ENCODE measurements at regions not wholly inside any gene's neighbourhood (a gene's known extent, or its start where the extent isn't known, plus 50 kb on each side); places are given as distances from the start of the nearest gene placed in this dataset.

DNA sequence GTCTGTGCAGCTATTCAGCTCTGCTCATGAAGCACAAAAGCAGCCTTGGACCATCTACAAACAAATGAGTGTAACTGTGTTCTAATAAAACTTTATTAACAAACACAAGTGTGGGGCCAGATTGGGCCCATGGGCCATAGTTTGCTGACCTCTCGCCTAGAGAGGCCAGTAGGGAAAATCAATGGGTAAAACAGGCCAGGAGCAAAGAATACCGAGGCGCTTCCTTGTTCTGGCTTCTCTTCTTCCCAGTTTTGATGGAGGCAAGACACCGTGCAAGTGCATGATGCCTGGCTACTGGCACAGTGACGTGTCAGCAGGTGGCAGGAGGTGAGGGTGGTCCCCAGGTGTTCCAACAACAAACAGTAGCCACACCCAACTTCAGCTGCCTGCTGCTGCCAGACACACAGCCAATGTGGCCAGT, 94.3 kb upstream of the SDK1 start:
- WGBS (ENCODE audit: insufficient coverage): 97% methylated on average over 4 of the region's 5 CpGs

DNA sequence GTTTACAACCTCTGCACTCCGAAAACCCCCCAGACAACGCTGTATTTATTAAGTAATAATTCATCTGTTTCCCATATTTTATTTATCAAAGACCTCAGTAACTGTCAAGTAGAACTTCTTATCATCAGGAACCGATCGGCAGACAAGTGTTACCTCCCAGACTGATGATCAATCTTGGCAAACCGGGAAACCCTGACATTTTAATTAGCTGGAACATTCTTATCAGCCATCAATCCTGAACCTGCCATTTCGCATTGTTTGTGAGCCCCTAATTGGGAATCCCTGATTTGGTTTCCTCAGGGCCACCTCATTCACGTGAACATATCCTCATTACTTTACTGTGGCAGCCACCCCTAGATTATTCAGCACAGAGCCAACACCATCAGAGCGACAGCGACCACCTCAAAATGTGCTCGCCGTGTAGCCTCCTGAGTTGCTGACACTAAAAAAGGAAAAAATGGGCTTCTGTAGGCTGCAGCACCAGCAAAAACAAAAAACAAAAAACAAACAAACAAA, 93.6 kb upstream of the SDK1 start:
- POLR2A ChIA-PET: no interaction called here
- H3K36me3 ChIP-seq (ENCODE audit: control insufficient read depth in 4 of 4, insufficient read depth in 4 of 4, low read length in 3 of 4): no peaks in the 10 kb centered on the region
- H3K27me3 ChIP-seq (replicated peaks in 2 of 5; ENCODE audit: control insufficient read depth in 4 of 5, insufficient read depth in 5 of 5, low read length in 4 of 5): no peaks in the 10 kb centered on the region
- peaks cover 0 to 1% (median under 1%) of the 10 kb centered on the region in 4 experiments for H3K4me1 ChIP-seq (ENCODE audit: control extremely low read depth in 1 of 4, control insufficient read depth in 4 of 4, insufficient read depth in 4 of 4, low read length in 3 of 4)
- no peak overlapping the region for H3K27ac ChIP-seq (ENCODE audit: insufficient read depth in 1 of 2, low read depth in 1 of 2, low read length in 2 of 2, poor library complexity in 1 of 2, severe bottlenecking in 2 of 2)
- 72% methylated on average over 6 of the region's 11 CpGs for WGBS (ENCODE audit: insufficient coverage)
- H3K9me3 ChIP-seq (ENCODE audit: control extremely low read depth in 1 of 5, control insufficient read depth in 4 of 5, insufficient read depth in 2 of 5, low read depth in 1 of 5, low read length in 4 of 5): peaks cover 0 to 12% (median 0%) of the 10 kb centered on the region in 5 experiments
- no peak for DNase-seq
- CTCF ChIA-PET: no interaction called here
- no peak overlapping the region for H3K4me3 ChIP-seq (ENCODE audit: control insufficient read depth in 1 of 7, extremely low read depth in 1 of 7, insufficient read depth in 4 of 7, low read depth in 2 of 7, low read length in 6 of 7)

More for the DNA sequence above, 94.3 kb upstream of the SDK1 start:
- Histone ChIP-seq H3K27me3 (replicated peaks in 2 of 5; ENCODE audit: control insufficient read depth in 4 of 5, insufficient read depth in 5 of 5, low read length in 4 of 5) (no peaks in the 10 kb centered on the region), H3K4me3 (ENCODE audit: control insufficient read depth in 1 of 7, extremely low read depth in 1 of 7, insufficient read depth in 4 of 7, low read depth in 2 of 7, low read length in 6 of 7) (no peak overlapping the region), H3K36me3 (ENCODE audit: control insufficient read depth in 4 of 4, insufficient read depth in 4 of 4, low read length in 3 of 4) (no peaks in the 10 kb centered on the region), H3K27ac (ENCODE audit: insufficient read depth in 1 of 2, low read depth in 1 of 2, low read length in 2 of 2, poor library complexity in 1 of 2, severe bottlenecking in 2 of 2) (no peak overlapping the region), H3K4me1 (ENCODE audit: control extremely low read depth in 1 of 4, control insufficient read depth in 4 of 4, insufficient read depth in 4 of 4, low read length in 3 of 4) (peaks cover 0 to 8% (median 2%) of the 10 kb centered on the region in 4 experiments), H3K9me3 (ENCODE audit: control extremely low read depth in 1 of 5, control insufficient read depth in 4 of 5, insufficient read depth in 2 of 5, low read depth in 1 of 5, low read length in 4 of 5) (peaks cover 0 to 12% (median 0%) of the 10 kb centered on the region in 5 experiments)
- no peak for DNase-seq
- ChIA-PET CTCF (interaction anchor here (1.3 kb wide), 1 partner anchor 14 kb away, joined by 3 read pairs; no protein-coding TSS in a partner anchor), POLR2A (no interaction called here)

DNA sequence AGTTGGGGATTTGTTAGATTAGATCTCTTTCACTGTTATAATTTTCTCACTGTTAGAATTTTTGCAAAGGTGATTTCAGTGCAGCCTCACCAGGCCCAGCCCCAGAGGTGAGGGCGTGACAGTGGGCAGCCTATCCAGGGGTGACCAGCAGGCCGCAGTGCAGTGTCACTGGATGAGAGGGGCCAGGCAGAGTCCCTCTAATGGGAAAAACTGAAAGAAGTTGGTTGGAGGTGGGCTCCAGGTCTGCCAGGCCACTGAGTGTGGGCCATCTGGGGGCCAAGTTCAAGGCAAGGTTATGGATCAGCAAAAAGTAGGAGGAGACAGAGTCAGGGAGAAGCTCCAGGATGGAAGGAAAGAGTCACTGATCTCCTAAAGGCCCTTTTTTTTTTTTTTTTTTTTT, 90.5 kb upstream of the SDK1 start:
- no peak for DNase-seq
- H3K27me3 ChIP-seq (replicated peaks in 2 of 5; ENCODE audit: control insufficient read depth in 4 of 5, insufficient read depth in 5 of 5, low read length in 4 of 5): no peaks in the 10 kb centered on the region
- H3K4me1 ChIP-seq (ENCODE audit: control extremely low read depth in 1 of 4, control insufficient read depth in 4 of 4, insufficient read depth in 4 of 4, low read length in 3 of 4): no peaks in the 10 kb centered on the region
- POLR2A ChIA-PET: no interaction called here
- H3K36me3 ChIP-seq (ENCODE audit: control insufficient read depth in 4 of 4, insufficient read depth in 4 of 4, low read length in 3 of 4): no peaks in the 10 kb centered on the region
- no peak overlapping the region for H3K27ac ChIP-seq (ENCODE audit: insufficient read depth in 1 of 2, low read depth in 1 of 2, low read length in 2 of 2, poor library complexity in 1 of 2, severe bottlenecking in 2 of 2)
- CTCF ChIA-PET: no interaction called here
- H3K9me3 ChIP-seq (ENCODE audit: control extremely low read depth in 1 of 5, control insufficient read depth in 4 of 5, insufficient read depth in 2 of 5, low read depth in 1 of 5, low read length in 4 of 5): peaks cover 0 to 12% (median 0%) of the 10 kb centered on the region in 5 experiments
- 100% methylated on average over 1 of the region's 2 CpGs for WGBS (ENCODE audit: insufficient coverage)
- no peak overlapping the region for H3K4me3 ChIP-seq (ENCODE audit: control insufficient read depth in 1 of 7, extremely low read depth in 1 of 7, insufficient read depth in 4 of 7, low read depth in 2 of 7, low read length in 6 of 7)

DNA sequence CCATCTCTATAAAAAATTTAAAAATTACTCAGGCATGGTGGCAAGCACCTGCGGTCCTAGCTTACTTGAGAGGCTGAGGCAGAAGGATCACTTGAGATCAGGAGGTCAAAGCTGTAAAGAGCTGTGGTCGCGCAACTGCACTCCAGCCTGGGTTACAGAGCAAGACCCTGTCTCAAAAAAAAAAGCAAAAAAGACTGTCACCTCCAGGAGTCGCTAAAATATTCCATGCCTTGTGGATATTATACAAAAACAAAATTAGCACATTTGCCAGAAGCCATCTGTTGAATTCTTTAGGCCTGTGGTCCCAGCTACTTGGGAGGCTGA, 87.0 kb upstream of the SDK1 start:
- WGBS (ENCODE audit: insufficient coverage): 60% methylated on average over 2 of the region's 4 CpGs
- no peak for DNase-seq
- peaks cover 0 to 7% (median 2%) of the 10 kb centered on the region in 4 experiments for H3K4me1 ChIP-seq (ENCODE audit: control extremely low read depth in 1 of 4, control insufficient read depth in 4 of 4, insufficient read depth in 4 of 4, low read length in 3 of 4)
- no peaks in the 10 kb centered on the region for H3K36me3 ChIP-seq (ENCODE audit: control insufficient read depth in 4 of 4, insufficient read depth in 4 of 4, low read length in 3 of 4)
- ChIA-PET CTCF (interaction anchor here (0.7 kb wide), 1 partner anchor 9 kb away, joined by 3 read pairs; no protein-coding TSS in a partner anchor), POLR2A (no interaction called here)
- H3K27ac ChIP-seq (ENCODE audit: insufficient read depth in 1 of 2, low read depth in 1 of 2, low read length in 2 of 2, poor library complexity in 1 of 2, severe bottlenecking in 2 of 2): no peak overlapping the region
- peaks cover 0 to 6% (median 0%) of the 10 kb centered on the region in 5 experiments for H3K9me3 ChIP-seq (ENCODE audit: control extremely low read depth in 1 of 5, control insufficient read depth in 4 of 5, insufficient read depth in 2 of 5, low read depth in 1 of 5, low read length in 4 of 5)
- H3K4me3 ChIP-seq (ENCODE audit: control insufficient read depth in 1 of 7, extremely low read depth in 1 of 7, insufficient read depth in 4 of 7, low read depth in 2 of 7, low read length in 6 of 7): no peak overlapping the region
- H3K27me3 ChIP-seq (replicated peaks in 2 of 5; ENCODE audit: control insufficient read depth in 4 of 5, insufficient read depth in 5 of 5, low read length in 4 of 5): no peaks in the 10 kb centered on the region

DNA sequence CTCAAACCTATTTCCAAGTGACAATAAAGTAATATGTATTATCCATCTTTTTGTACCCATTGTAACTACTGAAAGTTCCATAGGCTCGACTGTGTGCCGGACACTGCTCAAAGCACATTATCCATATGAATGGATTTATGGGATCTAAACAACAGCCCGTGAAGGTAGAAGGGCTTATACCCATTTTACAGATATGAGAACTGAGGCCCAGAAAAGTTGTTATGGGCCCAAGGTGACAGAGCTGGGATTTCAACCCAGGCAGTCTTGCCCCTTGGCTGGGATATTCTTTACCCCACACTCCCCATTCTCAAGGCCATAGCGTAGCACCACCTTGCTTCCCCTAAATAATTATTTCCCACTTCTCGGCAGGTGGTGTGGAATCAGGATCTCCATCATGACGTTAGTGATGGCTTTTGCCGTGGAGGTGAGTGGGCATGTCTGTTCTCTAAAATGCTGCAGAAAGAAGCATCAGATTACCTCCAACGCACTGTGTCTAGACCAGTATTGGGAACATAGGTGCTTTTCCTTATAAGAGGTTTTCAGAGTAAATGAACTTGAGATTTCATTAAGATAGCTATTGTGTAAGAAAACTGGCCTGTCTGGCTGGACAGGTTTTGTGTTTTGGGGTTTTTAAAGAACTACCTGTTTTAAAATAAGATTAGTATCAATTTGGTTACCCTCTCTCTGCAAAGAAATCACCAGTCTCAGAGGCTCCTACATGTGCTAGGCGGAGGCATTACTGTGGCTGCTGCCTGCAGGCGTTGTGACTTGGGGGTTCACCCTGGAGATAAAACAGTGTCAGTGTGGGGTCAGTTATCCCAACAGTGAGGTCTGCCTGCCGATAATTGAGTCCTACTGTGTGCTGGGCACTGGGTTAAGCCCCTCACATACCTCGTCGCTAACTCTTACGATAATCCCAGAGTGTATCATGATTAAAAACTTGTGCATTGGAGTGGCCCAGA, 85.1 kb upstream of the SDK1 start:
- peaks cover 0 to 8% (median 2%) of the 10 kb centered on the region in 4 experiments for H3K4me1 ChIP-seq (ENCODE audit: control extremely low read depth in 1 of 4, control insufficient read depth in 4 of 4, insufficient read depth in 4 of 4, low read length in 3 of 4)
- POLR2A ChIA-PET: no interaction called here
- 92% methylated on average over 8 of the region's 14 CpGs for WGBS (ENCODE audit: insufficient coverage)
- H3K27me3 ChIP-seq (replicated peaks in 2 of 5; ENCODE audit: control insufficient read depth in 4 of 5, insufficient read depth in 5 of 5, low read length in 4 of 5): no peaks in the 10 kb centered on the region
- CTCF ChIA-PET: no interaction called here
- no peak overlapping the region for H3K27ac ChIP-seq (ENCODE audit: insufficient read depth in 1 of 2, low read depth in 1 of 2, low read length in 2 of 2, poor library complexity in 1 of 2, severe bottlenecking in 2 of 2)
- no peaks in the 10 kb centered on the region for H3K9me3 ChIP-seq (ENCODE audit: control extremely low read depth in 1 of 5, control insufficient read depth in 4 of 5, insufficient read depth in 2 of 5, low read depth in 1 of 5, low read length in 4 of 5)
- H3K4me3 ChIP-seq (ENCODE audit: control insufficient read depth in 1 of 7, extremely low read depth in 1 of 7, insufficient read depth in 4 of 7, low read depth in 2 of 7, low read length in 6 of 7): no peak overlapping the region
- DNase-seq: no peak
- H3K36me3 ChIP-seq (ENCODE audit: control insufficient read depth in 4 of 4, insufficient read depth in 4 of 4, low read length in 3 of 4): no peaks in the 10 kb centered on the region

DNA sequence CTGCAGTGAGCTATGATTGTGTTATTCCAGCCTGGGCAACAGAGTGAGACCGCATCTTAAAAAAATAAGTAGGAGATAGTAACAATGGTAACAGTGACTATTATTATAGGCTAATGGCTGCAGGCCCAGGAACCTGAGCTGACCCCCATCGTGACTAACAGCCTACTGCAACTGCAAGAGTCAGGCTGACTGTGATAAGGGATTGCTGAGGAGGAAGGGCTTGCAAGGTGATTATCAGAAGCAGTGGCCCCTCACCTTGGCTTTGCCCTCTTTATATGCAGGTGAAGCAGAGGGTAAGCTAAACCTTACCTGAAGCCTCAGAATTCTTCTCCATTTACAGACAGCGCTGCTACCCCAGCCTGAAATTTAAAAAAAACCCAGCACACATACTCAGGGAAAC, 83.9 kb upstream of the SDK1 start:
- H3K27me3 ChIP-seq (replicated peaks in 2 of 5; ENCODE audit: control insufficient read depth in 4 of 5, insufficient read depth in 5 of 5, low read length in 4 of 5): no peaks in the 10 kb centered on the region
- CTCF ChIA-PET: no interaction called here
- POLR2A ChIA-PET: no interaction called here
- no peaks in the 10 kb centered on the region for H3K9me3 ChIP-seq (ENCODE audit: control extremely low read depth in 1 of 5, control insufficient read depth in 4 of 5, insufficient read depth in 2 of 5, low read depth in 1 of 5, low read length in 4 of 5)
- H3K4me1 ChIP-seq (ENCODE audit: control extremely low read depth in 1 of 4, control insufficient read depth in 4 of 4, insufficient read depth in 4 of 4, low read length in 3 of 4): peaks cover 0 to 8% (median 2%) of the 10 kb centered on the region in 4 experiments
- DNase-seq: no peak
- WGBS (ENCODE audit: insufficient coverage): 100% methylated on average over 1 of the region's 3 CpGs
- no peak overlapping the region for H3K4me3 ChIP-seq (ENCODE audit: control insufficient read depth in 1 of 7, extremely low read depth in 1 of 7, insufficient read depth in 4 of 7, low read depth in 2 of 7, low read length in 6 of 7)
- no peaks in the 10 kb centered on the region for H3K36me3 ChIP-seq (ENCODE audit: control insufficient read depth in 4 of 4, insufficient read depth in 4 of 4, low read length in 3 of 4)
- no peak overlapping the region for H3K27ac ChIP-seq (ENCODE audit: insufficient read depth in 1 of 2, low read depth in 1 of 2, low read length in 2 of 2, poor library complexity in 1 of 2, severe bottlenecking in 2 of 2)
